HG03342 (cell line): ENCODE measurements at regions not wholly inside any gene's neighbourhood (a gene's known extent, or its start where the extent isn't known, plus 50 kb on each side); places are given as distances from the start of the nearest gene placed in this dataset.

Experiments
- ATAC-seq: cut with Tn5 transposase; IDR thresholded peaks from one replicate; pipeline ENCODE4 v1.9.1; 2021; ENCODE audit warnings: mild to moderate bottlenecking, moderate library complexity; ENCODE audit not compliant: unreplicated experiment

DNA sequence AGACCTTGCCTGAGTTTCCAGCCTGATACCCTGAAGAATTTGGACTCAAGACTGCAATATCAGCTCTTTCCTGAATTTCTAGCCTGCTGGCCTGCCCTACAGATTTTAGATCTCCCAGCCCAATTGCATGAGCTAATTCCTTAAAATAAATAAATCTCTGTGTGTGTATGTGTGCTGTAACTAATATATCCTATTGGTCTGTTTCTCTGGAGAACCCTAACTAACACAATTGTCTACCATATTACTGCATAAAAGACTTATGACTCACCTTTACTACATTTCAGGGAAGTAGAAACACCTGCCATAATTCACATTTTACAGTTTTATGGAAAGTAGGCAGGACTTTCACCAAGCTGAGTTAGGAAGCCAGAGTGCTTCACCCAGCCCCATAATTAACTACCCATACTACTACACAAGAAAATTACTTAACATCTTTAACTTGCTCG, 90.7 kb upstream of the BEND6 start:
- ATAC-seq = no peak

DNA sequence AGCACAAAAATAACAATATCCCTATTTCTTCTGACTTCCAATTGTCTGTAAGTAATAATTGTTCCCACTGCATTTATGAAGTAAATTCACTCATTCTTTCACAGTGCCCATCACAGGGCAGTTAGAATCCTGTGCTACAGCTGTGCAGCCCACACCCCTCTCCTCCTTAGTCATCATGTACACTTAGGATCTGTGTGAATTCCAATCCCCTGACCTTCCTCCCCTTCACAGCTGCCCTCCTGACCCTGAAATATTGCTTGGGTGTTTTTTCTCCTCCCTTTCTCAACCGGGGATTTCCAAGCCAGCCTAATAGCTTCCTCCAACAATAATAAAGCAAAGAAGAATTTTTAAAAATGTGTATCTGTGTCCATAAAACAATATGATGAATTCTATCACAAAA, 91.5 kb upstream of the BEND6 start:
- no peak for ATAC-seq

DNA sequence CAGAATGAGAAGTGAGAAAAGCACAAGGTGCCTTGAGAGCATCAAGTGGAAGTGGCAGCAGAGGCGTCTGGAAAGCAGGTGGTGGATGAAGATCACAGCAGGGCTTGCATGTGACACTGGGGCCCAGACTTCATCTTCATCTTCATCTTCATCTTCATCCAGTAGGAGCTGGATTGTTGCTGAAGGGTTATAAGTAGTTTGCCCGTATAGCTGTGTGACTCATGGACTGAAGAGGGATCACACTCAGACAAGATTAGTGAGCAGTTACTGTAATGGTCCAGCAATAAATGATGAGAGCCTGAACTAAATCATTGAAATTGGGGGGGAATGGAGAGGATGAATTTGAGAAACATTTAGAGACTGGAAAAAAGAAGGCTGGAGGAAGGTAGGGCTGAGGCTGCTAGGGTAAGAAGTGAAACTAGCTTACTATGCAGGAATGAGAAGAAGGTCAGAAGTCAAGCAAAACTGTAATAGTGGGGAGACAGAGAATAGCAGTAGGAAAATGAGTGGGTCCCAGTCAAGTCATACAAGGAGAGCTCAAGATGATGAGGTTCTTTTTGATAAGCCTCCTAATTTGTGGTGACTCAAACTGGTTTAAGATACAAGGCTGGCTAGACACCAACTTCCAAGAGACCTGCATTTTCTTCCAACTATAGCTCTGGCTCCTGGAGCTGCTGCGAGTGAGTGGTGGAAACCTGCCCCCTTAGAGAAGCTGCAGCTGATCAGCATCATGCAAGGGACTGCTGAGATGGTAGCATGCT, 92.3 kb upstream of the BEND6 start:
- ATAC-seq = no peak

DNA sequence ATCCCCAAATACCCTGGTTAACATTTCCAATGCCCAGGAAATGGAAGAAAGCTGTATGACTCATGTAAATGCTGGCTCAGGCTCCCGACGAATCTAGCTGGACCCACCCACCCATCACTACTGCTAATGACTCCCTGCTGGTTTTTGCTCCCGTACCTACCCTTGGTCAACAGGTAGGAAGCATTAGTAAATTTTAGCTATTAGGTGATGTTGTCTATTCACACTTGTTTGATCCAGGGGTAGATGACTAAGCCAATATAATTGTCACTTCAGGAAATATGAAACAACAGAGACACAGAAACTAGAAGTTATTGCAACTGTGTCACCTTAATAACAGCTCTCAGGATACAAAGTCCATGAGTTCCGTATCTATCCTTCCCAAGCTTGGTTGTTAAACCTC, 94.4 kb upstream of the BEND6 start:
- ATAC-seq = no peak

DNA sequence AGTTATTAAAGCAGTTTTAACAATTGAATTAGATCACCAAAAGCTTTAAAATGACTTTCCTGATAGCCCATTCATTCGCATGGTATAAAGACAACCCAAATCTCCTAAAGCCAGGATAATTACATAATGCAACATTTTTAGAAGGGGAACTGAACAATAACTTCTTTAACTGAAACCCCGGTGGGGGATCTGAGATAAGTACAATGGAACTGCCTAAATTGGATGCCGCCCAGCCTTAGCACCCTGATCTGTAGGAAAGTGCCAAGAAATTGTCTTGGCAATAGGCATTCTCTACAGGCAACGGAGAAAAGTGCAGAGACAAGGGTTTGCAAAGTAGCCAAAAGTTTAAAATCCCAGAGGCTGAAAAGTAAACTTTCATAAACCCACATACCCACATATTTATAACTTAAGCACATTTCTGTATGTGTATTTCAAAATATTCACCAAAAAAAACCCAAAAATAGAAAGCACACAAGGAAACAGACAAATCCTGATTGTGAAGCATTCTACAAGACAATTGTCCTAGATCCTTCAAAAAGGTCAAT, 98.8 kb upstream of the BEND6 start:
- no peak for ATAC-seq

DNA sequence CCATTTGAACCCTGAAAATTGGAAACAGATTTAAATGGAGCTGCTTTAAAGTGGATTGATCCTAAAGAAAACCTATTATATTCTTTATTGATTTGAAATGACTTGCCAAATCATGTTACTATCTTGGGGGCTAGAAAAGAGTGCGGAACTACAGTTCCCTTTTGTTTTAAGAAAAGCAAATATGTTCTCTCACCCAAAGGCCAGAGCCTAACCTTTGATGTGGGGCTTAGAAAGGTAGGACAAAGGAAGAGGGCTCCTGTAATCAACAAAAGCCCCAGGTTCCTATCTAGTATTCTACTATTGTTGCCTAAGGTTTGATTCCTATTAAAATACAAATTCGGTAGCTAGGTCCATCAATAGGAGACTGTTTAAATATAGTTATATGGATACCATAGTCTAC, 100.8 kb upstream of the BEND6 start:
- ATAC-seq = no peak

DNA sequence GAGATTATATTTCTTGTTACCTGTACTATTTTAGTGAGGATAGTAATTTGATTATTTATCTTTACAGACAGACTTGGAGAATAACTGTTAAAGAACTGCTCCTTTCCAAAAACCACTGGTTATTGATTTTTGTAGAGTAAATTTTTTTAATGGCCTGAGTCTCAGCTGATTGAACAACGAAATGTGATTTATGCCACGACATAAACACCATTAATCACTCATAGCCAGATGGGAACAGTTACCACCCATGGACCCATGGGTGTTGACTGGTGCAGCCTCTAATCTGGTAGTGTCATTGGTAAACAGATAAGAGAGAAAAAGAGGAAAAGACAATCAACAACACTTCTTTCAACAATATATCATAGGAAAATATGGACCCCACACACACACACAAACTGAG, 101.4 kb upstream of the BEND6 start:
- no peak for ATAC-seq

DNA sequence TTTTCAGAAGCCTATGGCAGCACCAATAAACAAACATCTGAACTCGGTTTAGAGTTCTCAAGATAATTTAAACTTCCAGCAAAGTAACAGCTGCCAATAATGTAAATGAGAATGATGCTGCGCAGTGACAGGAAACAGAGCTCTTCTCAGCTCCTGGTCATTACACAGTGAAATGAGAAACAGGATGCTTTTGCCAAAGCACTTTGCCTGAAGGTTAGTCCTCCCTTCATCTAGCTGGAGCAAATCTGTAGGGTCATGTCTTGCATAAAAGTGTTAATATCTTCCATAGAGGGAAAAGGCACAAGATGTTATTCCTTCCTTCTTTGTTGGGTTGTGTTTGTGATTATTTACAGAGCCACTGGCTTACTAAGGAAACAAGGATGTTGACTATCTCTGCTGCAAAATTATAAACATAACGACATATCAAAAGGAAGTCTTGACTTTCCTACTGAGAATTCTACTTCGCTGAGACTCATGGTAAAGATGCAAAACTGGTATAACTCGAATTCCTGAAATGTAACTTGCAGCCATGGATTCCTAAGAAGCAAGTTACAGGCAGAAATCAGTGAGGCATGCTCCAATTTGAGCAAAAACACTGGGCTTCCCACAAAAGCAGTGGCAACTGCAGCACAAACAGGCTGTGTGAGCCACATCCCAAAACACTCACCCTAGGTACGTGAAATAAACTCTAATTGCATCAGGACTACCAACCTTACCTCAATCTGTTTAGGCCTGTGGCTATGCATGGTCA, 102.5 kb upstream of the BEND6 start:
- peak; percentile 25 for ATAC-seq

DNA sequence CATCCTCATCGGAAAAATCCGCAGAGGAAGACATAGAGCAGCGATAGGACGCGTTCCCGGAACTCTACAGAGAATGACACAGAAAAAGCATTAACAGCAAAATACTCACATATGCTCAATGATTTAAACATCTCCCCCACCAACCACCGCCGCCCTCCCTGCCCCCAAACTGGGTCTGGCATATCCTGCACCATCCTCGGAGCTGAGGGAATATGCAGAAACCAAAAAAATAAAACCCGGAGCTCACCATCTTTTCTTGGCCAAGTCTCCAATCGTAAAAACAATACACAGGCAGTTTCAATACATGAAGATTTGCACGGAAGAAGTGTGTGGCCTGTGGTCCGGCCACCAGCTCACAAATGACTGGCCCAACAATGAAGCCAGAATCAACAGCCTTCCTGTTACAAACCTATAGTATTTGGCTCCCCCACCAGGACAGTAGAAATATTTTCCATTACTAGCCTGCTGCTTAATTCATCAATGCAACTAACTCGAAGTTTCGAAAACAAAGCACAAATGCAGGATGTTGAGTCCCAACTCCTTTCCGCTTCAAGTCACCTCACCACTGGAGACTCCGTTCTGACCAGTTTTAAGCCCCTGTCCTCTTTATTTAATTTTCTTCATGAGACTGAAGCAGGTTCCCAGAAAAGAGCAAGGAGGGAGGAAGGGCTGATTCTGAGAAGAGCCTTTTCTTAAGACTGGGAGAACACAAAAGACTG, 103.2 kb upstream of the BEND6 start:
- peak; percentile 93 for ATAC-seq

DNA sequence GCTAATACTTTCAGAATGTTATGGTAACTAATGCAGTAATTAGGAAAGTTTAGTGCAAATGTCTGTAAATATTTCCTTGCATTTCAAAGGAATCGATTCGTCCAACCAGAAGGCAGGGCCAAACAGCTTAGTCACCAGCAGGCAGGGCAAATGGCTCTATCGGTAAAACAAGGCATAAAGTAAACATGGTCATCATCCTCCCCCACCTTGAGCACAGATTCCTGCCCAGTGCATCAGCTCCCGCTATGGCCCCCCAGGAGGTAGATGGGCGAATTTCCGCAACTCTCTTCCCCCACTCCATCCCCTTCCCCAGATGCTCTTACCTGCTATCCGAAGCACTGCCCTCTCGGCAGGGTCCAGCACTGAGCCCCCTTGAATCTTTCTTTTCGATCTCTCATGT, 103.8 kb upstream of the BEND6 start:
- no peak for ATAC-seq

DNA sequence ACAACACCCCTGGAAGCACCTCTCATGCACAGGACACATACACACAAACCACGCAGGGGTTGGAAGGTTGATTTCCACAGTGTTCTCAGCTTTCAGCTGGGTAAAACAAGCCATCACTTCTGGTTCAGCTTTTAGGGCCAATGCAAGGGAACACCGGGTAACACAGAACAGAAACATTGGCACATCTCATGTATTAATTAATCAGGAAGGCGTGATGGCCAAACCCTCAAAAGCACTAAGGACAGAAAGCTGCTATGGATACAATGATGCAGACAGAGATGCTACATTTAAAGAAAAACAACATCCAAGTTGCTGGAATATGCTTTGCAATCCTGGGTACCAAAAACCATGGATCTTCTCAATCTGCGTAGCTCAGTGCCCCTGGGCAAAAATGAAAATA, 104.3 kb upstream of the BEND6 start:
- no peak for ATAC-seq

DNA sequence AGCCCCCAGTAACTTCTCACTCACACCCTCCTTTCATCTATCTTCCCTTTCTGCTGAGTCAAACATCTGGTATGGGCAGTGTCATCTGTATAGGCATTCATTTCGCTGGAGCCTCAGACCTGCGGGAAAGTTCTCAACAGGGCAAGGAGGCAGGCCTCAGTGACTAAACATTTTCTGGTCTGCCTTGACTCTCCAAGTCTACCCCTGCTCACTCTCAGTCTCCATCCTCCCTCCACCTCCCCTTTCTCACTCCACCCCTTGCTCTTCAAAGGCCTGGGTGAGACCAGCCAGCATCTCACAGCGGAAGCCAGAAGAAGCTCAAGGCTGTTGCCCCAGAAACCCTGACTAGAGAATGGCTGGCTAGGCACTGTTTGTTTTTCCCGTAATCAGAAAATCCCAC, 105.0 kb upstream of the BEND6 start:
- no peak for ATAC-seq

DNA sequence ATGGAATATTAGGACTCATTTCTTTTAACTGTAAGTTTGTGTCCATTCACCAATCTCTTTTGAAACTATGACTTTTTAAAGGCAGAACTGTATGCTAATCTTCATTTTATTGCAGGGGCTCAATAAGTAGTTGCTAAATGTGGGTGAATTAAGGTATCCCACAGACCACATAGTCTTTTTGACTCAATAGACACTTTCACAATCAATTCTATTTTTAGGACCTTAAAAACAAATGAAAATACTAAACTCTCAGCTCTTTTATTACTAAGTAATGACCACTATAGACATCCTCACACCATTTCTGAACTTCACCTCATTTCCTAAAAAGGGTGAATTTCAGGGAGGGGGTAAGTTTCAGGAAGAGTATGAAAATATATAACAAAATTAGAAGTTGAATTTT, 106.8 kb upstream of the BEND6 start:
- ATAC-seq = no peak

DNA sequence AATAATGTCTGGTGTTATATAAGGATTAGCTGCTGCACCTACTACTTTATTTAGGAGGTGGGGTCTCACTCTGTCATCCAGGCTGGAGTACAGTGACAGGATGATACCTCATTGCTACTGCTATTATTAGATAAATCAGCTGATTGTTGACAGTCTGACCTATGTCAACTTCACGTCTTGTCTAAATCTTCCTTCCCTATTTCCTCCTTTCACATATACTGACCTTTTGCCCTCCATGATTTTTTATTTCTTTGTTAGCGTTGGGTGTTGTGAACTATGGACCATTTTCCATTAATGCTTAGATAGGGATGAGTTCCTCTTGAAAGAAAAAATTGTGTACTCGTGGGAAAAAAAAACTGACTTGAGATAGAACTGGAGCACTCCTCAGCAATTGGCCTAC, 109.9 kb upstream of the BEND6 start:
- ATAC-seq = no peak

DNA sequence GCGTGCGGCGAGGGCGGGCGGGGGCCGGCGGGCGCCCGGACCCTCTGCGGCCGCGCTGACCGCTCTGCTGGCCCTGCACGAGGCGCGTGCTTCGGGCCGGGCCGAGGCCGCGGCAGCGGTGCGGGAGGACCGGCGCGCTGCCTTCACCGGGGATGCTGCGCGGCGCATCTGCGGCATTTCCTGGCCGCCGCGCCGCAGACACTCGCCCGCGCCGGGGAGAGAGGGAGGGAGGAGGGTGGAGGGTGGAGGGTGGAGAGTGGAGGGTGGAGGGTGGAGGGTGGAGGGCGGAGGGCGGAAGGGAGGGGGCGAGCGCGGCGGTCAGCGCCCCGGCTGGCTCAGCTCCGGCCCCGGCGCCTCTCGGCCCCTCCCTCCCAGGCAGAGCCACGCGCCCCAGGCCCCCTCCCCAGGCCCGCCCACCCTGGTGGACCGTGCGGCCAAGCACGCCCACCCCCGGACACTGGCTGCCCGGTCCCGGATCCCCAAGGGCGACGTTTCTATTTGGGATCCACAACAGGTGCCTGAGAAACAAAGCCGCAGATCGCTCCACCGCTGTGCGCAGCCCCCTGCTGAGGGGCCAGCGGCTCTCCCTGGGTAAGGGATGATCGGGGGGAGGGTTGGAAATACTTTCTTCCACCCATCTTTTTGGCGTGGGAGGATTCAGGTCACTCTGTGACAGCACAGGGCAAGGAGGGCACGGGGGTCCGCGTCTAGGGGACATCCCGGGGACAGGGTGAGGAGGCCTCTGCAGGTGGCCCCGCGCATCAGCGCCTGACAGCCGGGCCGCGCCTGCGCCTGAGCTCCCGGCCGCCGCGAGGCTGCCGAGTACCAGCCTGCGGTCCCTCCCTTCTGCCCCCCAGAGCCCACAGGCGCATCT, 111.2 kb upstream of the BEND6 start:
- peak; percentile 87 for ATAC-seq

DNA sequence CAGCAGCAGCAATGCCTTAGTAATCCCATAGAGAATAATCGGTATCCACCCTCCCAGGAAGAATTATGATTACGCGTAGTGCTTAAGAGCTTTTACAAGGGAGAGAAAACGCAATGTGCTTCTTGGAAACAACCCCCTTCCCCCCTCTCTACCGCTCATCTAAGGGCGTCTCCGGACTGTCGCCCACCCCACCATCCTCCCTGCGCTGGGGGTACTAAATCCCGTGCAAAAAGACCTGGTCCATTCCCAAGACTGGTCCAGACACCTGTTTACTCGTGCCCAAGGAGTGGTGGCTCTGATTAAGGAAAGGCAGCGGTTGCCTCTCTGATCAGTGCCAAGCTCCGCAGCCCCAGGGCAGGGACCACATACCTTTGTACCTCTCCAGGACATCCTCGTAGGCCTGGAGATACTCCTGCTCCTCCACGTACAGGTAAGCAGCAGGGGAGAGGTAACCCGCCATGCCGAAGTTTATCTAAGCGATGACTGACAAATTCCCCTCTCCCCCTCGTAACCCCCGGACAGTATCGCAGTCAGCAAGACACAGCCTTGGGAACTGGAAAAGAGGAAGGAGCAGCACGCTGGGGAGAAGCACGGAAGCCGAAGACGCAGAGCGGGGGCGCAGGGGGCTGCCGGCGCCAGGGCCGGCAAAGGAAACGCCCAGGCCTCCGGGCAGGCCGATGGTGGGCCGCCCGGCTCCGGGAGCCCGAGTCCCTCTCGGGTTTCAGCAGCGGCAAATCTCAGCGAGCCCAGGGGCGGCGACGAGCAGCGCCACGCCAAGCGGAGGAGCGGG, 112.0 kb upstream of the BEND6 start:
- ATAC-seq = peak; percentile 20

DNA sequence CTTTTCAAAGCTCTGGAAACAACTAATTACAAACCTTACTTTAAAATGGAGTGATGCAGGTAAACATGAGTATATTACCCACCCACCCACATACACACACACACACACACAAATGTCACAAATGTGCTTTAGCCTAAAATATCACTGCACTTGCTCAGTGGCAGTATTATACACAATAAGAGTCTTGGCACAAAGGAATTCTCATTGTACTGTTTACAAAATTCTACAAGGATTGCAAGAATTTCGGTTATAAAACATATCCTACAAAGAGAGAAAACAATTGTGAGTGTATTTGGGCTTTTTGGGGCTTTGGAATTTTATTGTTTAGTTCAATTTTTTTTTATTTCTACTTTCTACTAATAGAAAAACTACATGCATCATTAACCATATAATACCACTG, 113.2 kb upstream of the BEND6 start:
- no peak for ATAC-seq

DNA sequence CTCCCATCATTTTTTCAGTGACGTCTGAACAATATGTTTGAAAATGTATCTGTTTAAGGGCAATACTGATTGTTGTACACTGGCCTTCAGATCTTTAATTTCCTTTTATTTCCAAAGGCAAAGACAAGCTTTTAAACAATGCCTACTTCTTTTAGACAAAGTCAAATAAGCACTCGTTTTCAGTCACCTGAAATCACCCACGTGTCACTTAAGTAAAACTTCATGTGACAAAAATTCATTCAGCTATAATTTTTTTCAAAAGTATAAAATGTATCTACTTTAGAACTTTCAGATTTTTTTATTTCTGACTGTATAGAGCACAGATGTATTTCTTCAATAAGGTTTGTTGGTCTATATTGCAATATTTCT, 113.5 kb upstream of the BEND6 start:
- ATAC-seq = no peak

DNA sequence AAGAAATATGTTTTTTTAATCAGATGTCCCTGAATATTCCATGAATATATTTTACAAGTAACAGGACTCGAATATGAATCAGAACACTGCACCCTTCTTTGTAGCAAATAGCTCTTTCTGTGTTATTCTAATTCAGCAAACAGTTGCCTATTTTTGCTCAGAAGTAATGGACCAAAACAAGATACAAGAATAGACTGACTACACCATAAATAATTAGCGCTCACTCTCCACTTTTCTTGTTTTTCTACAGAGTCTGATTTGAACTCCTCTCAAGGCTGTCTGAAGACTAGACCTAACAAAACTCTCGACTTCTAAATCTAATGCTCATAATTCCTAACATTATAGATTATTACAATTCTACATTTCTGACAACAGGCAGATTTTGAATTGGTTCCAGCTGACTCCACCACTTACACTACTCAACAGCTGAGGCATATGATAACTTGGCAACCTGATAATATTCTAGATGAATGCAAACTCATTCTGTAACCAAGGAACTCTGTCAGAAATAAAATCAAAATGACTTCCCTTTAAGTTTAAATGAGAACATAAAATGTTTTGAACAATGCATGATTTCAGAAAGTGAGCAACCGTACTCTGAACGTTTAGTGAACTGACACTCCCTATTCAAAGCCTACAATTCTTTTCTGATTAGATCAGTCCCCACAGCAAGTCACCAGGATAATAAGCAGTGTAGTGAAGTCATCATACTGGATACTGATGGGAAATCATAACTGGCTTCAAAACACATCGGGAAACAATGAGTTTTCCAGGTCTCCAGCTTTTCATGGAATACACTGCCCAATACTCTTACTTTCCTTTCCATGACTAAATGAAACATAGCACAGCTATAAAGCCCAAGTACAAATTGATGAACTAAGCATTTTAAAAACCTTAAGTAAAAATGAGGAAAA, 114.2 kb upstream of the BEND6 start:
- no peak for ATAC-seq
